HG03432 (cell line): ENCODE measurements at regions not wholly inside any gene's neighbourhood (a gene's known extent, or its start where the extent isn't known, plus 50 kb on each side); places are given as distances from the start of the nearest gene placed in this dataset.

Source experiments
- ATAC-seq: cut with Tn5 transposase; IDR thresholded peaks from one replicate; pipeline ENCODE4 v1.9.1; 2021; ENCODE audit warnings: mild to moderate bottlenecking, moderate library complexity; ENCODE audit not compliant: unreplicated experiment

GRCh38 chr10:21174715-21175495 lies 277.8 kb upstream of the NEBL start:
- no peak for ATAC-seq

- peak; percentile 66 for ATAC-seq
Observed at GRCh38 chr10:21173802-21174714, 276.9 kb upstream of the NEBL start.

- ATAC-seq: no peak
Observed at GRCh38 chr10:21172930-21173801, 276.1 kb upstream of the NEBL start.

- no peak for ATAC-seq
Observed at GRCh38 chr10:21172542-21172929, 275.4 kb upstream of the NEBL start.

GRCh38 chr10:21171936-21172541 lies 274.9 kb upstream of the NEBL start:
- no peak for ATAC-seq

- no peak for ATAC-seq
Observed at GRCh38 chr10:21171197-21171935, 274.3 kb upstream of the NEBL start.

- no peak for ATAC-seq
Observed at GRCh38 chr10:21170216-21170615, 273.1 kb upstream of the NEBL start.

- ATAC-seq: no peak
Observed at GRCh38 chr10:21169271-21169670, 272.2 kb upstream of the NEBL start.

- ATAC-seq: no peak
Observed at GRCh38 chr10:21167288-21168010, 270.3 kb upstream of the NEBL start.

GRCh38 chr10:21166557-21167287 lies 269.6 kb upstream of the NEBL start:
- no peak for ATAC-seq

GRCh38 chr10:21165489-21165888 lies 268.4 kb upstream of the NEBL start:
- no peak for ATAC-seq

GRCh38 chr10:21164687-21165086 lies 267.6 kb upstream of the NEBL start:
- no peak for ATAC-seq

- ATAC-seq: no peak
Observed at GRCh38 chr10:21162948-21163347, 265.8 kb upstream of the NEBL start.

- ATAC-seq: no peak
Observed at GRCh38 chr10:21161647-21162046, 264.5 kb upstream of the NEBL start.

GRCh38 chr10:21161090-21161625 lies 264.0 kb upstream of the NEBL start:
- ATAC-seq: no peak

GRCh38 chr10:21160116-21160515 lies 263.0 kb upstream of the NEBL start:
- no peak for ATAC-seq

GRCh38 chr10:21159669-21160068 lies 262.6 kb upstream of the NEBL start:
- ATAC-seq: no peak

- no peak for ATAC-seq
Observed at GRCh38 chr10:21158301-21158700, 261.2 kb upstream of the NEBL start.
